LoVo (cell line): ENCODE measurements at regions not wholly inside any gene's neighbourhood (a gene's known extent, or its start where the extent isn't known, plus 50 kb on each side); places are given as distances from the start of the nearest gene placed in this dataset.
"Not testable (repeated sequence)": the region's sequence is repeated elsewhere in the genome, so short reads cannot be mapped to it uniquely, and the experiment has no call there.

Source experiments
- DNase-seq: peaks from one replicate; pipeline ENCODE4 v3.0.0-alpha.2; 2016; ENCODE audit warnings: low spot score

DNA sequence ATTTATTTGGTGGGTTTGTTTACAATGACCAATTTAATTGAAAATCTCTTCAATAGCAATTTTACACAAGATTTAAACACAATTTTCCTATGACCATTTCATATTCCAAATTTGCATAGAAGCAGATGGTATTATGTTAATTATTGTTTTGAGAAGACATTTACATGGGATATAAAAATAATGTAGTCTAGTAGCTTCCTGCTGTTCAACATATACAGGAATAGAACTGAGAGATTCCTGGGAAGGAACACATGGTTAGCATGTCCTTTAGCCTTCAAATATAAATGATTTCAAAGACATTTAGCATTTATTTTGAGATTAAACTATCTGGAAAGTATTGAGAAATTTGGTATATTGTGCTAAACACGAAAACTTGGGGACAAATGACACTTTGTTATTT is 129.6 kb downstream of the KCNE4 start:
- no peak for DNase-seq

DNA sequence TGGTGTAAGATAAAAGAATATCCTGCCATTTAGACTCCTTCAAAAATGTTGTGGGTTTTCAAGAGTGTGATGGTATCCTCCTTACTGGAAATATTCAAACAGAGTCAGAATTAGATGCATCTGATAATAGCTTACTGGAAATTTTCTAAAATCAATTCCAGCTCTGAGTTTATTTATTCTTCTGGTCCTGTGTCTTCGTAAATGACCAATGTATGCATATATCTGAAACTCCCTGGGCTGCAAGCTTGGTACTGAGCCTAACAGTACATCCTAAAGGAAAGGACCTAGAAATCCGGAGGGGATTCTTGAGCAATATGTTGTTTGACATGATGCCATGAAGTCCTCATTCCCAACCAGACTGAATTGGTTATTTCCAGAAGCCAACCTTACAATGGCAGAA is 130.4 kb downstream of the KCNE4 start:
- DNase-seq = no peak

DNA sequence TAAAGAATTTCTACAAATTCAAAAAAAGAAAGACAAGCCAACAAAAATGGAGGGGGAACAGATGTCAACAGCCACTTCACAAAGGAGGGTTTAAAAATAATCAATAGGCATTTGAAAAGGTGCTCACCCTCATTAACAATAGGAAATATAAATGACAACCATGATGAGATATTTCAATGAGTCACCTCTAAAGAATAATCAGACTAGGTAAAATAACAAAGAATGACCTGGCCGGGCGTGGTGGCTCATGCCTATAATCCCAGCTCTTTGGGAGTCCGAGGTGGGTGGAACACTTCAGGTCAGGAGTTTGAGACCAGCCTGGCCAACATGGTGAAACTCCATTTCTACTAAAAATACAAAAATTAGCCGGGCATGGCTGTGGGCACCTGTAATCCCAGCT is 133.6 kb downstream of the KCNE4 start:
- no peak for DNase-seq

DNA sequence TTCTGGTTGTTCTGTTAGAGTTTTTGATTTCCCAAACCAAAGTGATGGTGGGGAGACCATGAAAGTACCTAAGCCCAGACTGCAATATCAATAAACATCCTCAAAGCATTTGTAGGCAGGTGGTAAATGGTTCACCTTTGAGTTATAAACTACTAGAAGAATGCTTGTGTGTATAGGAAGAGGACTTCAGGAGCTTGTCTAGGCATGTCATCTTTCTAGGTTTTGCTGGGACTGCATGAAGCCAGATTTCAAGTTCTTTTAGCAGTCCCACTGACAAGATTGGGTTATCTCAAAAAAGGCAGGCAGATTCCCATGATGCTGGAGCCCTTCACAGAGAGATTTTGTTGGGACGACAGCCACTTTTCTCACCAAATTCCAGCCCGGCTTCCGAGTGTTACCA is 135.3 kb downstream of the KCNE4 start:
- no peak for DNase-seq

DNA sequence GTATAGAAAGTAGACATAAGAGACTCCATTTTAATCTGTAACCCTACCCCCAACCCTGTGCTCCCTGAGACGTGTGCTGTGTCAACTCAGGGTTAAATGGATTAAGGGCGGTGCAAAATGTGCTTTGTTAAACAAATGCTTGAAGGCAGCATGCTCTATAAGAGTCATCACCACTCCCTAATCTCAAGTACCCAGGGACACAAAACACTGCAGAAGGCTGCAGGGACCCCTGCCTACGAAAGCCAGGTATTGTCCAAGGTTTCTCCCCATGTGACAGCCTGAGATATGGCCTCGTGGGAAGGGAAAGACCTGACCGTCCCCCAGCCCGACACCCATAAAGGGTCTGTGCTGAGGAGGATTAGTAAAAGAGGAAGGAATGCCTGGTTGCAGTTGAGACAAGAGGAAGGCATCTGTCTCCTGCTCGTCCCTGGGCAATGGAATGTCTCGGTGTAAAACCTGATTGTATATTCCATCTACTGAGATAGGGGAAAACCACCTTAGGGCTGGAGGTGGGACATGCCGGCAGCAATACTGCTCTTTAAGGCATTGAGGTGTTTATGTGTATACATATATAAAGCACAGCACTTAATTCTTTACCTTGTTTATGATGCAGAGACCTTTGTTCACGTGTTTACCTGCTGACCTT is 138.7 kb downstream of the KCNE4 start:
- not testable (repeated sequence) for DNase-seq

DNA sequence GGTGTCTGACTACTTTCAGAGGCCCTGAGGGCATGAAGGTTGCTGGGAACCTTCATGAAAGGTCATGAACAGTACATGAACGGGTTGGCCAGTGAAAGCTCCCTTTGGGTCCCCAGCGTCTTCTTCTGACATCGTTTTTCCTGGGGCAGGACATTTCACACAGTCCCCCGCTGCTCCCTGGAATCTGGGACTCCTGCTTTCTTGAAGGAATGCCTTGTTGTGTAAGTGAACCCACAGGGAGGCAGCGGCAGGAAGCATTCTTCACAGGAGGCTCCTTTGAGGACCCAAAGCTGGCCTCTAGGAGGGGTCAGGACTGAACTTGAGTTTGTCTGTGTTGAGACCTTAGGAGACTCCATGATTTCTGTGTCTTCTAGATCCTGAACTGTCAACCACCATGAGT is 144.3 kb downstream of the KCNE4 start:
- no peak for DNase-seq

DNA sequence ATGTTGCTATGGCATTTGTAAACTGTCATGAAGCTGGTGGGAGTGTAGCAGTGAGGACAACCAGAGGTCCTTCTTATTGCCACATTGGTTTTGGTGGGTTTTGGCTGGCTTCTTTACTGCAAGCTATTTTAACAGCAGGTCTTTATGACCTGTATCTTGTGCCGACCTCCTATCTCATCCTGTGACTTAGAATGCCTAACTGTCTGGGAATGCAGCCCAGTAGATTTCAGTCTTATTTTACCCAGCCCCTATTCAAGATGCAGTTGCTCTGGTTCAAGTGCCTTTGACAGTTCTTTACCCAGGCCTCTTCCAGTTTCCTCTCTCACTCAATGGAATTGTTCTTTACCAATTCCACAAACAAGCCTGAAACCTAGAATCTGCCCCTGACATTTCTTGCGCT is 145.1 kb downstream of the KCNE4 start:
- DNase-seq = no peak

DNA sequence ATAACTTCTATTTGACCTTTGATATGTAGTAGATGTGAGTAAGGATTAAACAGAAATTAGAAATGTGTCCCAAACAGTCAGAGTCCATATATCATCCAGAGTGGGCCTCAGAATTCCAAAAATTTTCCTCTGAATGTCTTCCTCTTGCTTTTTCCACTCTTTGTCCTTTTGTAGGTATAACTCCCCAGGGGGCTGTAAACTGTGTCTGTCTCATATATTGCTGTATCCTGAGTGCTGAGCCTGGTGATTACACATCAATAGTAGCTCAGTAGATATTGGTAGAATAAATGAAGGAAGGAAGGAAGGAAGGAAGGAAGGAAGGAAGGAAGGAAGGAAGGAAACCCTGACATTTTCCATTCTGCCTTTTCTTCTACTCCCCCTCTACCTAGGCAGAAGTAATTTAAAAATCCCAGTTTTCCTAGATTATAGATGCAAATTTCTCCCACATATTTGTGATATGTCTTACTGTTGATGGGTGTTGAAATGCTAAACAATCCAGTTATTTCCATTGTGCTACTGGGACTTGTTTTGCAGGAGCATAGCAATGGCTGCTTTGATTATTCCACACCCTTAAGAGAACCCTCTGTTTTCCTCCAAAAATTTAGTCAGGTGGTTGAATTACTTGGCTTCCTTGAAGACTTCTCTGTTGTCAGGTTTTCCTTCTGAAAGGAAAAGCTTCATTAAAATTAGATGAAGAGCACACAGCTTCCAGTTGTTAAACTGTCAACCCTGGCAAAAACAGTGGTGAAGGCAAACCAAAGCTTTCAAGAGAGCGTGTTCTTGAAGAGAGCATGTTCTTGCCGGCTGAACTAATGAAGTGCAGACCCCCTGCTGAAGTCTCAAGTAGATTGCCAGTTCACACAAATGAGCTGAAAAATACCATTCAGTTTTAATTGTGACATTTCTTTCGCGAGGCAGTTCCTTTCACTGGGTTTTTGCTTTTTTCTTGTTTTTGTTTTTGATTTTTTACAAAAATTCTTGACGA is 147.8 kb downstream of the KCNE4 start:
- DNase-seq = no peak

DNA sequence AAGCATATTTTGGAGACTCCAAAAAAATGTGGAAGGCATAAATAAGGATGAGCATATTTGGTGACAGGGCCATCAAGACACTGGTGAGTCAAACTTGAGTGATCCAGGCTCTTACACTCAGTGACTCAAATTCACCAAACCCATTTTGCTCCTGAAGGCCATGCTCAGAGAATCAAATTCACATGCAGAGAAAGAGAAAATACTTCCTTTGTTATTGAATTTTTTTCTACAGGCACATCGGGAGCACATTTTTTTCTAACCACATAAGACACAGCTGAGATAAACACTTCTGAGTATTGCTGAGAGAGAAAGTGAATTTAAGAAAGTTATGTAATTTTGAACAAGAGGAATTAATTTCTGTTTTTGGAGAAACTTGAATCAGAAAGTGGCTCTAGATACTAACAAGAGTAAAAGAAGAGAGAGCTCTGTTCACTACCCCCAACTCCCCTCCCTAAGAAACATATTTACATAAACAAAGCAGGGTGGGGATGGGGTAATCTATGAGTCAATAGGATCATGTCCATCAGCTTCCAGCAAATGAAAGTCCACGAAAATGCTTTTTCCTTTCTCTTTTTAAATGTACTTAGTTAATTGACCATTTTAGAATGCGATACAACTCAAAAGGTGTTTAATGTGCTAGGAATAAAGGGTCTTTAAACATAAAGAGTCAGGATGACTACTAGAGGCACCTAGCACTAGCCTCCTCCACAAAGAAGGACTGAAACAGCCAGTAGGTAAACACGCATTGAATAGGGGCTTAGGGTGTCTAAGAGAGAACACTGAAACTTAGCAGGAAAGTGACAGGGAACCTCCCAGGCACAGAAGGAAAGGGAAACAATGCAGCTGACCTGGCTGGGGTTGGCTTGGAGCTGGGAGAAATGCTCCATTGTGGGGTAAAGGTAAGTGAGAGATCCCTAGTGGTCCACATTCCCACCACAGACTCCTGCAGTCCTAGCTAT is 152.3 kb downstream of the KCNE4 start:
- no peak for DNase-seq

DNA sequence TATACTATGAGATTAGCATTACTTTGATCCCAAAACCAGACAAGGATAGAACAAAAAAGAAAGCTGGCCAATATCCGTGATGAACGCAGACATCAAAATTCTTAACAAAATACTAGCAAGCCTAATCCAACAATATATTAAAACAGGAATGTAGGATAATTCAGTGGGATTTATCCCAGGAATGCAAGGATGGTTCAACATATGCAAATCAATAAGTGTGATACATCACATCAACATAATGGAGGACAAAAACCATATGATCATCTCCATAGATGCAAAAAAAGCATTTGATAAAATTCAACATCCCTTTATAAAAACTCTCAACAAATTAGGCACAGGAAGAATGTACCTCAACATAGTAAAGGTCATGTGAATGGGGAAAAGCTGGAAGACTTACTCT is 158.5 kb downstream of the KCNE4 start:
- no peak for DNase-seq

DNA sequence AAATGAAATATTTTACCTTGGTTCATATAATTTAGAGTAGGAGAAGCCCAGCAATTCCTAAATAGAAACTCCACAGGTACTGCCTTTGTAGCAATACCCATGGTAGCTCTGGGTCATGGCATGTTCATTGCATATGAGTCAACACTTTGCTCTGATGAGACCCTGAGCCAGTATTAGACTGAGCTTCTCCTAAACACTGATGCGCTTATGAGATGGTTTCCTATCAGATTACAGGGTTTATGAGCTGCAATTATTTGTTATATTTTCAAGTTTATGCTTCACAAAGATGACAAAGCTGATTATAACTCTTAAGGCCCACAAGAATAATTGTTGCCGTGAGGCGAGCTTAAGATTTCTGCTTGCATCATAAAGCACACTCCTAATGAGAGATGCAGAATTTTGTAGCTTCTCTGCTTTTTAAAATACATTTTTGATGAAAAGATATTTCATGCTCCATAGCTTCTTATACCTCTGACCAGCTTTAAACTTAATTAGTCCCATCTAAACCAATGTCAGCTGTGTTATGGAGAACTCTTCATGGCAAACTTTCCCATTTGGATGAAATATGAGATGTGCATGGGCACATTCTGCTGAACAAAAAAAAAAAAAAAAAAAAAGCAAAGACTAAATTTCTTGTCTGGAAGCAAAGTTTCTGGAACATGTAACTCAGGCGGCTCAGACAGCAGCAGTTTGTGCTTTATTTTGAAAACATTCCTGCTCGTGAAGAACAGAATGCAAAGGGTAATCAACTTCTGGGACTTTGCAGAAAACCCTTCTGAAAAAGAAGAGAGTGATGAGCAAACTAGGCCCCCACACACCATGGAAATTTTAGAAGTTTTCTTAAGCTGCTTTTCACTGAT is 162.6 kb downstream of the KCNE4 start:
- DNase-seq = no peak

DNA sequence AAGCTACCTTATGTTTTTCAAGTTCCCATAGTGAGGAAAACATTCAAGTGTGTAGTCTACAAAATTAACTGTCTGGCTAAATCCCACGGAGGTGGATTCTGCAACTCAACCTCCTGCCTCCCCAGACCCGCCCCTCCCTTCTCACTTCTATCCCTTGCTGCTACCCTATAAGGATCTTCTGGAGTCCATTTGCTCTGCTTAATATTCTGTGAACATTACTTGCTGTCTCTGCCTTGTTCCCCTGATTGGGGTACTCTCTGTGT is 163.2 kb downstream of the KCNE4 start:
- no peak for DNase-seq

DNA sequence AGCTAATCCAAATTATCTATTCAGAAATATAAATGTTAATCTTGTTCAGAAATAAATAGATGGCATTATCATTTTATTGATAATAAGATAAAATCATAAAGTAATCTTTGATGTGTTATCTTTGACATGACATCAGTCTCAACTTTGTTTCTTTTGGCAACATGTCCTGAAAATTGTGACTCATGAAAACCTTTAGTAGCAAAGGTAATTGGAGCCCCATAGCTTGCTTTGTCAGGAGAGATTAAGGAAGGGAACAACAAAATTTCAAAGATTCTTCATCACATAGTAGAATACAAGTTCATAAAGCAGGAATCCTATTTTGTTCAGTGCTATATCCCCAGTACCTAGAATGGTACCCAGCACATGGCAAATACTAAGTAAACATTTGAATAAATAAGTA is 165.4 kb downstream of the KCNE4 start:
- DNase-seq = no peak

DNA sequence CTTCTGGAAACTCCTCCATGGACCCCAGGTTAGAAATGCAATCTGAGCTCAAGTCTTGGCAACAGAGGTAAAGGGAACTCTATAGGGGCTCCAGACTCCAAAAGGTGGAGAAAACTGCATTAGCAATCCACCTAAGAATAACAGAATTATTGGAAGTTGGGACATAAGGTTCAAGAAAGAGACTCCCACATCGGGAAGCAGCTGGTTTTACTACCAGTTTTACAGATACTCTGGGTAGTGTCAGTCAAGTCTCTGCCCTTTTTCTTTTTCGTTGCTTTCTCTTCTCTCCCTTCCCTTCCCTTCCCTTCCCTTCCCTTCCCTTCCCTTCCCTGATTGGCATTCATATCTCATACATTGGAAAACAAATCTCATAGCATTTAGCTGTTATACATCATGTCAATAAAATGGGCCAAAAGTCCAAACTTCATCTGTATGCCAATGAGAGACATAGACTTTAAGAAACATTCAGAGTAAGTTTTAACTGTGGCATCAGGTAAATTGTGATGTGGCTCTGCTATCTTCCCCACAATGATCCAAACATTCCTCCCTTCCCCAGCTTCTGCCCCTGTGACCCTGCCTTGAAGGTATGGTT is 166.7 kb downstream of the KCNE4 start:
- no peak for DNase-seq

DNA sequence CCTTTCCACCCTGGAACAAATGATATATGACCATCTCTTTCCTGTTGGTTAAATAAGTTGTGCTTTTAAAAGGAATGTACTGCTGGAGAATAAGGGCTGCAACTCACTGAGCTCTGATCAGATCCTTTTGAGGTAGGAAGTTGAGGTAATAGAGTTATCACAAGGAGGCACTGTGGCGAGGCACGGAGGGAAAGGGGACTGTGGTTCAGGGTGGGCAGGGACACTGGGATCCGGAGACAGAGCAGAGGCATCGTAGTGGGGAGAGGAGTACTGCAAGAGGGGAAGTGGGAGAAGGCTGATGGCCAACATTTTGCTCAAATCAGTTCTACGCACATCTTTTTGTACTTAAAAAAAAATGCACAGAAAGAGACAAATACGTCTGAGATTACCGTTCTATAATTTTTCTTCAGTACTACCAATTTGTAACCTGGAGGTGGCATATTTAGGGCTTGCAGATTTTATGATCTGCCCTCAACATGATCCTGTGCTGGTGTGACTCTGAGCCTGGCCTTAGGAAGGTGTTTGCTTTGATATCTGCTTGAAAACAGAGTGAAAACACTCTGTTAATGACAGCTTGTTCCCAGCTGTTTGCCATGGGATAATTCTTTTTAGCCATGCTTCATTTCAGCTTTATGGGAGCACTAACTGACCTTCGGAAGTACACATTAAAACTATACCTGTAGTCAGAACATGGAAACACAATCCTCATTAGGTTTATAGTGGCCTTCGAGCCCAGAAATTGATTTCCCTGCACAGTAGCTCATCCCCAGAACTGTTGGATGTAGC is 168.1 kb downstream of the KCNE4 start:
- DNase-seq = no peak

DNA sequence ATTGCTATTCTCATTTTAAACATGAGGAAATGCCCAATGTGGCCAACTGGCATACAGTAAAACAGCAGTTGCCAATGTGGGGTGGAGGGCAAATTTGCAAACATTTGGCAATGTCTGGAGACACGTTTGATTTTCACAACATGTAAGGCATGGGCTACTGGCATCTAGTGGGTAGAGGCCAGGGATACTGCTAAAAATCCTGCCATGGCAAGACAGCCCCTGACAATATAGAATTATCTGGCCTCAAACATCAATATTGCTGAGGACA is 168.6 kb downstream of the KCNE4 start:
- no peak for DNase-seq

DNA sequence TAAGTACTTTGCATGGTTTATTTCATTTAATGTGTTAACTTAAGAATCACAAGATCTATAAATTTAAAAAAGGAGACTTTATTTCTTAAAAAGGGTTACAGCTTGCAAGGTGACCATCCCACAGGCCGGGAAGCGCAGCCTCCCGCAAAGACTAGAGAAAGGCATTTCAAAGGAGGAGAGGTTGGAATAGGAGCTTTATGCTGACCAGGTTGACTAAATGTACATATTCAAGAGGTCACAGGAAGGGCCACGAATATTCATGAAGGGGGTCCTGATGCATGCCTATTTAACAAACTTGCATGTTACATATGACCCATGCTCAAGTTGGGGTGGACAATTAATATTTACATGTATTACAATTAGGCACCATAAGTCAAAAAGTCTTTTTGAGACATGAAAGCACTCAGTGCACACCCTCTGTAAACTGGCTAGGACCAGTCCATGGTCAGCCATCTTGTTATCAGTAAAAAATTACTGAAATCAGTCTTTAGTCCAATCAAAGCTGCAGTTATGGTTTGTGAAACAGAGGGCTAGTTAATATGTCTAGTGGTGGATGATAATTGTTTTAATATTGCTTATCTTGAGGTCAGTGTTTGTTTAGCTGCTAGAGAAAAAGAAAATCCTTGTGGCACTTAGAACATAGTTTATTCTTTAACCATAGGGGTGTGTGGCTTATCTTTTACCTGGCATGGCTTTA is 169.3 kb downstream of the KCNE4 start:
- no peak for DNase-seq

DNA sequence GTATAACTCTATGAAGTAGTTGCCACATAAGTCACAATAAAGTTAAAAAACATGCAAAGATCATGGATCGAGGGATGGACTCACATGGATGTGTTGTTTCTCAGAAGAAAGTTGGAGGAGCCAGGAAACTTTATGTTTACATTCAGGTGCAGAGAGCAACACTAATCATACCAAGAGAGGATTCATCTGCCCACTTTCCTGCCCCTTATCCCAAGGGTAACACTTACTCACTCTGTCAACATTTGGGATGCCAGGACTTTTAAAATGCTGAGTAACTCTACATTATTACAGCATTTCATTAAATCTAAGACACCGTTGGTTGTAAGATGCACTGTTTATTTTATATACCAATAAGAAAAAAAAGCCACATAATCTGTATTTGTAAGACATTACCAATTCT is 170.4 kb downstream of the KCNE4 start:
- no peak for DNase-seq

DNA sequence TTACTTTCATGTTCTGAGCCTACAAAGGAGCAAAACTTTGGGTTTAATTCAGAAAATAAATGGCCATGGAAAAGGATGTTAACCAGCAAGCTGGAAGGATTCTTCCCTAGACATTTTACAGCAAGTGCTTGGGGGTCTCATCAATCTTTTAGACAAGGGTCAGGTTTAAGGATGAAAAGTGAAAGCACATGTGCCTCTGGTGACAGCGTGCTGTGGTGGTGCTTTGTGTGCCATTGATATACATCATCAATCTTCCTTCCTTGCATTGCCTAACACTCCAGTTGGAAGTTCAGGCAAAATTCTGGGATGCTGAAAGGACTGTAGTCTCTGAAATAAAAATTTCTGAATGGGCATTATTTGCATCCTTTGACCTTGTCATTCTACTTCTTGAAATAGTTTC is 171.2 kb downstream of the KCNE4 start:
- DNase-seq = no peak

DNA sequence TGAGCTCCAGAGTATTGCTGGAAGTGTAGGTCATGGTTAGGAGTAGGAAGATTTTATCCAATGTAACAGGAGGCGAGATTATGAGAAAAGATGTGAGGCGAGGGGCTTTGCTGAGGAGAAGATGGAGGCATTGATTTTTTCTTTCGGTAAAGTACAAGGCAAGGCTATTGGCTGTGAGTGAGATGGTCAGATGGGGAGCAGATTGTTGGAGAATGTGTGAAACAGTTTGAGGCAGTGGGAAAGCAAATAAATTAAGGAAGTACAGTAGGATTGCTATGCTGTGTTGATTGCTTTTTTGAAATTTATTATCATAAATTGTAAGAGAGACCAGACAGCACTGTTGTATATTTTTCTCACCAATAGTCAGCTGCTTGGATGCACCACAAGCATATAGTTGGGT is 173.3 kb downstream of the KCNE4 start:
- DNase-seq = no peak
